ENCODE measurements at regions not wholly inside any gene's neighbourhood (a gene's known extent, or its start where the extent isn't known, plus 50 kb on each side); places are given as distances from the start of the nearest gene placed in this dataset.

GRCh38 chr1:223474804-223475203 is 81.6 kb downstream of the CCDC185 start:
- TF ChIP-seq CTCF (conservative IDR thresholded peaks at IDR 0.05 in 1 of 2, IDR thresholded peaks at IDR 0.05 in 1 of 2; ENCODE audit: extremely low read depth in 1 of 2, insufficient read depth in 1 of 2, low read depth in 1 of 2, low read length in 2 of 2) (no peak), EZH2 (IDR thresholded peaks at IDR 0.05; ENCODE audit: borderline replicate concordance, low read length) (no peak)

All from mammary epithelial cell (primary cell).